ENCODE measurements at regions not wholly inside any gene's neighbourhood (a gene's known extent, or its start where the extent isn't known, plus 50 kb on each side); places are given as distances from the start of the nearest gene placed in this dataset.

DNA sequence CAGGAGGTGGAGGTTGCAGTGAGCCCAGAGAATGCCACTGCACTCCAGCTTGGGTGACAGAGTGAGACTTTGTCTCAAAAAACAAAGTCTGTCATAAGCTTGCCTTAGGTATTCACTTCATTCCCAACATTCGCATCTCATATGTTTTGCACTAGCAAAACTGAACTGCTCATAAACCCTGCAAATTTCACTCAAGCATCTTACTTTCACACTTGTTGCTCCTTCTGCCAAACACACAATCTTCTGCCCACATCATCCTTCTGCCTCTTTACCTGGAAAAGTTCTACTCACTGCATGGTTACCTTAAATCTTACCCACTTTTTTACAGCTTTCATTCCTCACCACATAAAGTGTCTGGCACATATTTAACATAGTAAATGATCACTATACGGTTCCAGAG lies 152.5 kb downstream of the USP22 start:
- TF ChIP-seq NR1H2 (CRISPR knock-in tag; IDR thresholded peaks at IDR 0.05) (no peak), ATF2 (CRISPR knock-in tag; IDR thresholded peaks at IDR 0.05; ENCODE audit: borderline replicate concordance, low read depth) (no peak), IRF2 (CRISPR knock-in tag; IDR thresholded peaks at IDR 0.05; ENCODE audit: borderline replicate concordance, low read depth) (no peak), ELF4 (CRISPR knock-in tag; IDR thresholded peaks at IDR 0.05; ENCODE audit: low read depth) (no peak), MAX (CRISPR knock-in tag; IDR thresholded peaks at IDR 0.05) (no peak), ZNF512 (CRISPR knock-in tag; IDR thresholded peaks at IDR 0.05; ENCODE audit: borderline replicate concordance) (no peak), TEAD1 (CRISPR knock-in tag; IDR thresholded peaks at IDR 0.05) (no peak), GABPB1 (CRISPR knock-in tag; IDR thresholded peaks at IDR 0.05) (no peak), ZBTB21 (CRISPR knock-in tag; IDR thresholded peaks at IDR 0.05; ENCODE audit: borderline replicate concordance) (no peak)
- TF ChIP-seq, protein P1, sequence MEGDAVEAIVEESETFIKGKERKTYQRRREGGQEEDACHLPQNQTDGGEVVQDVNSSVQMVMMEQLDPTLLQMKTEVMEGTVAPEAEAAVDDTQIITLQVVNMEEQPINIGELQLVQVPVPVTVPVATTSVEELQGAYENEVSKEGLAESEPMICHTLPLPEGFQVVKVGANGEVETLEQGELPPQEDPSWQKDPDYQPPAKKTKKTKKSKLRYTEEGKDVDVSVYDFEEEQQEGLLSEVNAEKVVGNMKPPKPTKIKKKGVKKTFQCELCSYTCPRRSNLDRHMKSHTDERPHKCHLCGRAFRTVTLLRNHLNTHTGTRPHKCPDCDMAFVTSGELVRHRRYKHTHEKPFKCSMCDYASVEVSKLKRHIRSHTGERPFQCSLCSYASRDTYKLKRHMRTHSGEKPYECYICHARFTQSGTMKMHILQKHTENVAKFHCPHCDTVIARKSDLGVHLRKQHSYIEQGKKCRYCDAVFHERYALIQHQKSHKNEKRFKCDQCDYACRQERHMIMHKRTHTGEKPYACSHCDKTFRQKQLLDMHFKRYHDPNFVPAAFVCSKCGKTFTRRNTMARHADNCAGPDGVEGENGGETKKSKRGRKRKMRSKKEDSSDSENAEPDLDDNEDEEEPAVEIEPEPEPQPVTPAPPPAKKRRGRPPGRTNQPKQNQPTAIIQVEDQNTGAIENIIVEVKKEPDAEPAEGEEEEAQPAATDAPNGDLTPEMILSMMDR (IDR thresholded peaks at IDR 0.05): no peak
- TF ChIP-seq, protein P2, sequence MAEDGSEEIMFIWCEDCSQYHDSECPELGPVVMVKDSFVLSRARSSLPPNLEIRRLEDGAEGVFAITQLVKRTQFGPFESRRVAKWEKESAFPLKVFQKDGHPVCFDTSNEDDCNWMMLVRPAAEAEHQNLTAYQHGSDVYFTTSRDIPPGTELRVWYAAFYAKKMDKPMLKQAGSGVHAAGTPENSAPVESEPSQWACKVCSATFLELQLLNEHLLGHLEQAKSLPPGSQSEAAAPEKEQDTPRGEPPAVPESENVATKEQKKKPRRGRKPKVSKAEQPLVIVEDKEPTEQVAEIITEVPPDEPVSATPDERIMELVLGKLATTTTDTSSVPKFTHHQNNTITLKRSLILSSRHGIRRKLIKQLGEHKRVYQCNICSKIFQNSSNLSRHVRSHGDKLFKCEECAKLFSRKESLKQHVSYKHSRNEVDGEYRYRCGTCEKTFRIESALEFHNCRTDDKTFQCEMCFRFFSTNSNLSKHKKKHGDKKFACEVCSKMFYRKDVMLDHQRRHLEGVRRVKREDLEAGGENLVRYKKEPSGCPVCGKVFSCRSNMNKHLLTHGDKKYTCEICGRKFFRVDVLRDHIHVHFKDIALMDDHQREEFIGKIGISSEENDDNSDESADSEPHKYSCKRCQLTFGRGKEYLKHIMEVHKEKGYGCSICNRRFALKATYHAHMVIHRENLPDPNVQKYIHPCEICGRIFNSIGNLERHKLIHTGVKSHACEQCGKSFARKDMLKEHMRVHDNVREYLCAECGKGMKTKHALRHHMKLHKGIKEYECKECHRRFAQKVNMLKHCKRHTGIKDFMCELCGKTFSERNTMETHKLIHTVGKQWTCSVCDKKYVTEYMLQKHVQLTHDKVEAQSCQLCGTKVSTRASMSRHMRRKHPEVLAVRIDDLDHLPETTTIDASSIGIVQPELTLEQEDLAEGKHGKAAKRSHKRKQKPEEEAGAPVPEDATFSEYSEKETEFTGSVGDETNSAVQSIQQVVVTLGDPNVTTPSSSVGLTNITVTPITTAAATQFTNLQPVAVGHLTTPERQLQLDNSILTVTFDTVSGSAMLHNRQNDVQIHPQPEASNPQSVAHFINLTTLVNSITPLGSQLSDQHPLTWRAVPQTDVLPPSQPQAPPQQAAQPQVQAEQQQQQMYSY (CRISPR knock-in tag; IDR thresholded peaks at IDR 0.05): no peak
